Choroid plexus epithelial cell (primary cell): ENCODE measurements at regions not wholly inside any gene's neighbourhood (a gene's known extent, or its start where the extent isn't known, plus 50 kb on each side); places are given as distances from the start of the nearest gene placed in this dataset.
"Not testable (repeated sequence)": the region's sequence is repeated elsewhere in the genome, so short reads cannot be mapped to it uniquely, and the experiment has no call there.

ENCODE experiments used
- DNase-seq: peaks from one replicate; pipeline ENCODE4 v3.0.0-alpha.2; 2010; ENCODE audit warnings: low read depth
- H3K4me3 ChIP-seq: 2 replicates; pipeline ENCODE4 v1.5.1; 2011; ENCODE audit warnings: low read depth, mild to moderate bottlenecking, control low read depth, low read length, moderate library complexity
- CTCF ChIP-seq: conservative IDR thresholded peaks from 2 replicates; pipeline ENCODE4 v1.5.1; 2011; ENCODE audit warnings: low read depth, mild to moderate bottlenecking, control low read depth, inconsistent platforms, low read length, moderate library complexity

GRCh38 chr1:273772-274171, 177.7 kb downstream of the OR4F29 start:
- DNase-seq, H3K4me3 ChIP-seq: not testable (repeated sequence)

DNA sequence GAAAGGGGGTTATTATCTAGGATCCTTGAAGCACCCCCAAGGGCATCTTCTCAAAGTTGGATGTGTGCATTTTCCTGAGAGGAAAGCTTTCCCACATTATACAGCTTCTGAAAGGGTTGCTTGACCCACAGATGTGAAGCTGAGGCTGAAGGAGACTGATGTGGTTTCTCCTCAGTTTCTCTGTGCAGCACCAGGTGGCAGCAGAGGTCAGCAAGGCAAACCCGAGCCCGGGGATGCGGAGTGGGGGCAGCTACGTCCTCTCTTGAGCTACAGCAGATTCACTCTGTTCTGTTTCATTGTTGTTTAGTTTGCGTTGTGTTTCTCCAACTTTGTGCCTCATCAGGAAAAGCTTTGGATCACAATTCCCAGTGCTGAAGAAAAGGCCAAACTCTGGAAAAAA, 183.7 kb downstream of the OR4F29 start:
- not testable (repeated sequence) for H3K4me3 ChIP-seq
- peak; percentile 55 for TF ChIP-seq CTCF
- DNase-seq = peak; percentile 86
